ENCODE measurements at regions not wholly inside any gene's neighbourhood (a gene's known extent, or its start where the extent isn't known, plus 50 kb on each side); places are given as distances from the start of the nearest gene placed in this dataset.

DNA sequence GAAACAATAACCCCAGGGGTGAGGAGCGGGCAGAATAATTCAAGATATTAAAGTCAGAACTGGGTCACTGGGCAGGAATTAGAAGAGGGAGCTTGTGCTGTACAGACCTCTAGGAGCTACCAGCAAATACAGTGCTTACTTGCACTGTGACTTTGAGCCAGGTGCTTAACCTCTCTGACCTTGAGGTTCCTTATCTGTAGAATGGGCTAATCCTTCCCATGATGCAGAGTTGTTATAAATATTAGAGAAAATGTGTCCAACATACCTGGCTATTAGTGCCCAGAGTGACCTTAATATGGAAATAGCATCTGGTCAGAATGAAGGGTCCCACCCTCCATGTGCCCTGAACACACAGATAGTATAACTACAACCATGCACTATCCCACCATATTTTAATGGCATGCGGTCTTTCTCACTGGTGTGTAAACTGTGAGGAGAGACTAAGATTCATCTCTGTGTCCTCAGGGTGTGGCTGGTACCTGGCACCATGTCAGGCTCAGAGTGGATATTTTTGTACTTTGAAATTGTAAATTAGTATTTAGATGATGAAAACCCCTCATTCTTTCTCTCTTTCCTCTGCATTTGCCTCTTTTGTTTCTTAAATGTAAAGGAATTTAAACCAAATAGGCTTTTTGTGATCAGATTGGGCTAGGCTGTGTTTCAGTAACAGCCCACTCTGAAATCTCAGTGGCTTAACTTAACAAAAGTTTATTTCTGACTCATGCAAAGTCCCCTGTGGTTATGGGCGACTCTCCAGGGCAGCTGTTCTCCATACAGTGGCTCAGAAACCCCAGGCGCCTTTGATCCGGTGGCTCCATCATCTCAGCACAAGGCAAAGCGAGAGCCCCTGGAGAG, 60.0 kb upstream of the ROR1 start:
- TF ChIP-seq CTCF (IDR thresholded peaks at IDR 0.05): no peak
- TF ChIP-seq POLR2A (IDR thresholded peaks at IDR 0.05): no peak
